ENCODE measurements at regions not wholly inside any gene's neighbourhood (a gene's known extent, or its start where the extent isn't known, plus 50 kb on each side); places are given as distances from the start of the nearest gene placed in this dataset.
"Not testable (repeated sequence)": the region's sequence is repeated elsewhere in the genome, so short reads cannot be mapped to it uniquely, and the experiment has no call there.

- DNase-seq (ENCODE audit: low spot score, unreplicated experiment): no peak
- no peak for TF ChIP-seq CTCF (IDR thresholded peaks at IDR 0.05; ENCODE audit: unreplicated experiment)
Observed at GRCh38 chr11:80284946-80285785, 844.3 kb upstream of the TENM4 start.

GRCh38 chr11:80282643-80283042 is 841.8 kb upstream of the TENM4 start:
- no peaks in the 10 kb centered on the region for H3K27me3 Mint-ChIP-seq
- H3K4me3 Mint-ChIP-seq (ENCODE audit: low read depth): no peak overlapping the region
- no peak for DNase-seq (ENCODE audit: low spot score, unreplicated experiment)
- TF ChIP-seq CTCF (IDR thresholded peaks at IDR 0.05; ENCODE audit: unreplicated experiment): no peak
- H3K36me3 Mint-ChIP-seq (ENCODE audit: insufficient read depth): no peaks in the 10 kb centered on the region
- H3K4me1 Mint-ChIP-seq (ENCODE audit: low read depth): peaks cover 4% of the 10 kb centered on the region
- H3K9me3 Mint-ChIP-seq (ENCODE audit: low read depth): no peaks in the 10 kb centered on the region
- H3K27ac Mint-ChIP-seq: no peak overlapping the region

More at GRCh38 chr11:80284946-80285785, 844.3 kb upstream of the TENM4 start:
- Mint-ChIP-seq H3K27me3 (no peaks in the 10 kb centered on the region), H3K9me3 (ENCODE audit: low read depth) (peaks cover 6% of the 10 kb centered on the region), H3K27ac (no peak overlapping the region), H3K4me3 (ENCODE audit: low read depth) (no peak overlapping the region), H3K36me3 (ENCODE audit: insufficient read depth) (no peaks in the 10 kb centered on the region), H3K4me1 (ENCODE audit: low read depth) (peaks cover 4% of the 10 kb centered on the region)

- H3K36me3 Mint-ChIP-seq (ENCODE audit: insufficient read depth): no peaks in the 10 kb centered on the region
- H3K27me3 Mint-ChIP-seq: no peaks in the 10 kb centered on the region
- DNase-seq (ENCODE audit: low spot score, unreplicated experiment): no peak
- H3K27ac Mint-ChIP-seq: no peak overlapping the region
- peaks cover 4% of the 10 kb centered on the region for H3K4me1 Mint-ChIP-seq (ENCODE audit: low read depth)
- no peak overlapping the region for H3K4me3 Mint-ChIP-seq (ENCODE audit: low read depth)
- no peaks in the 10 kb centered on the region for H3K9me3 Mint-ChIP-seq (ENCODE audit: low read depth)
- no peak for TF ChIP-seq CTCF (IDR thresholded peaks at IDR 0.05; ENCODE audit: unreplicated experiment)
Observed at GRCh38 chr11:80281194-80281593, 840.4 kb upstream of the TENM4 start.

GRCh38 chr11:80280737-80281136 is 839.9 kb upstream of the TENM4 start:
- Mint-ChIP-seq H3K36me3 (ENCODE audit: insufficient read depth) (no peaks in the 10 kb centered on the region), H3K9me3 (ENCODE audit: low read depth) (no peaks in the 10 kb centered on the region), H3K27me3 (no peaks in the 10 kb centered on the region), H3K27ac (no peak overlapping the region), H3K4me1 (ENCODE audit: low read depth) (peaks cover 4% of the 10 kb centered on the region), H3K4me3 (ENCODE audit: low read depth) (no peak overlapping the region)
- no peak for TF ChIP-seq CTCF (IDR thresholded peaks at IDR 0.05; ENCODE audit: unreplicated experiment)
- no peak for DNase-seq (ENCODE audit: low spot score, unreplicated experiment)

- no peak for TF ChIP-seq CTCF (IDR thresholded peaks at IDR 0.05; ENCODE audit: unreplicated experiment)
- no peaks in the 10 kb centered on the region for H3K4me1 Mint-ChIP-seq (ENCODE audit: low read depth)
- H3K27ac Mint-ChIP-seq: no peak overlapping the region
- H3K4me3 Mint-ChIP-seq (ENCODE audit: low read depth): no peak overlapping the region
- H3K27me3 Mint-ChIP-seq: no peaks in the 10 kb centered on the region
- H3K36me3 Mint-ChIP-seq (ENCODE audit: insufficient read depth): no peaks in the 10 kb centered on the region
- H3K9me3 Mint-ChIP-seq (ENCODE audit: low read depth): no peaks in the 10 kb centered on the region
- DNase-seq (ENCODE audit: low spot score, unreplicated experiment): no peak
Observed at GRCh38 chr11:80261776-80262175, 820.9 kb upstream of the TENM4 start.

- H3K36me3 Mint-ChIP-seq (ENCODE audit: insufficient read depth); DNase-seq (ENCODE audit: low spot score, unreplicated experiment); H3K9me3 Mint-ChIP-seq (ENCODE audit: low read depth); H3K27me3 Mint-ChIP-seq; H3K4me3 Mint-ChIP-seq (ENCODE audit: low read depth); H3K27ac Mint-ChIP-seq; H3K4me1 Mint-ChIP-seq (ENCODE audit: low read depth): not testable (repeated sequence)
Observed at GRCh38 chr11:80257319-80258015, 816.6 kb upstream of the TENM4 start.

Data from progenitor cell of endocrine pancreas (in vitro differentiated cells).